Medulla oblongata (tissue), 1 donor: ENCODE measurements at regions not wholly inside any gene's neighbourhood (a gene's known extent, or its start where the extent isn't known, plus 50 kb on each side); places are given as distances from the start of the nearest gene placed in this dataset.
"Not testable (repeated sequence)": the region's sequence is repeated elsewhere in the genome, so short reads cannot be mapped to it uniquely, and the experiment has no call there.

ENCODE experiments used
- DNase-seq: peaks from one replicate; pipeline ENCODE4 v3.0.0-alpha.2; 2015; ENCODE audit errors: extremely low spot score

DNA sequence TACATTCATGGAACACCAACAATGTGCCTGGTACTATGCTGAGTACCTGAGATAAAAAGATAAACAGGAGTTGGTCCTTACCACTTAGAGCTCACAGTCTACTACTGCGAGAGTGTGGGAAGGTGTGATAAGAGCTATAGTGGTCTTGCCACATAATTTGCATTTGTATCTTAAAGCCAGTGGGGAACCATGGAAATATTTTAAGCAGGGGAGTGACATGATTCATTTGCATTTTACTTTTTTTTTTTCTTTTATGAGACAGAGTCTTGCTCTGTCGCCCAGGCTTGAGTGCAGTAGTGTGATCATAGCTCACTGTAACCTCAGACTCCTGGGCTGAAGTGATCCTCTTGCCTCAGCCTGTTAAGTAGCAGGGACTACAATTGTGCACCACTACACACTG lies 53.6 kb downstream of the SRGAP2 start:
- not testable (repeated sequence) for DNase-seq

DNA sequence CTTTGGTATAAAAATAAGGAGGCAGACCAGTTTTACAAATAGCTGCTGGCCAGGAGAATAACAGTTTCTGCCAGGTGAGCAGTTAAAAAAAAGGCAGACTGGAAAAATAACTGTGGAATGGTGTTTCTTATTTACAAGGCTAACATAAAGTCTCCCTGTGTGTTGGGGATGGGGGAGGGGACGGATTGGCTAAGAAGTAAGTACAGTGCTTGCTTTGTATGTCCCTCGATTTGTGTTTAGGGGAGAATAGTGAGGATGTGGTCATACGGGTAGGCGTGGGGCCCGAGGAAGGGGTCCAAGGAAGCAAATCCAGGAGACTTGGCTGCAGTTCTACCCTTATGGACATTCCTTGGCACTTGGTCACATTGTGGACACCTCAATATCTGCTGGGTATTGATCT lies 58.1 kb downstream of the SRGAP2 start:
- DNase-seq, result not testable (repeated sequence)

DNA sequence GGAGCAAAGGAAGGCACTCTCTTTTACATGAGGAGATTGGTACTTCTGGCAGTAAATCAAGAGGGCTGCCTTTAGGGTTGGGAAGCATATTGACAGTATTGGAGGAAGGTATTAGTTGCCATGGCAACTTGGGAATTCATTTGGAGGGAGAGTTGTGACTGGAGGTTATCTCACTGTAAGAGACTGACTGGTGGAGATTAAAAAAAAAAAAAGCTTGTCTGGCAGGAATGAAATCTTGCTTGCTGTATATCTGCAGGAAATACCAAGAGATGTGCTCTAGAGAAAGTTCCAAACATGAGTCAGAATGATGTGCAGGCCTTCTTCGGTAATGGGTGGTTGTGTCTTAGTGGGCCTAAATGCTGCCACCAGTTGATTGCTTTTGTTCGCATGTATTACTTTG lies 59.1 kb downstream of the SRGAP2 start:
- DNase-seq, result not testable (repeated sequence)

DNA sequence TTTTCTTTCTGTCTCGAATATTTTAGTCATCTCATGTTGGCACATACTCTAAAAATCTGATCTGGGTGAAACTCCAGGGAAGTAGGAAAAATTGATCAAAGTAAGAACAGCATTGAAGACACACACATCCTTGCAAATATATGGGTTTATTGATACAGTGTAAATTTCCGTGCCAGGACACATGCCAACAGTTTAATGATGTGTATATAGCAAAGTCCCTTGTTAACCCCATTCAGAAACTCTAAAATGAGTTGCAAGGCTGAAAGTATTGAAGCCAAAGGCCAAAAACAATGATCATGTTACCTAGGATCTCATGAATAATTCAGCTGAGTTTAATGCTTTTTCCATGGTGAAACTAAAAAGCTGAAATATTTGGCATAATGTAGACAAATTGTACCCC lies 61.6 kb downstream of the SRGAP2 start:
- DNase-seq, result not testable (repeated sequence)

DNA sequence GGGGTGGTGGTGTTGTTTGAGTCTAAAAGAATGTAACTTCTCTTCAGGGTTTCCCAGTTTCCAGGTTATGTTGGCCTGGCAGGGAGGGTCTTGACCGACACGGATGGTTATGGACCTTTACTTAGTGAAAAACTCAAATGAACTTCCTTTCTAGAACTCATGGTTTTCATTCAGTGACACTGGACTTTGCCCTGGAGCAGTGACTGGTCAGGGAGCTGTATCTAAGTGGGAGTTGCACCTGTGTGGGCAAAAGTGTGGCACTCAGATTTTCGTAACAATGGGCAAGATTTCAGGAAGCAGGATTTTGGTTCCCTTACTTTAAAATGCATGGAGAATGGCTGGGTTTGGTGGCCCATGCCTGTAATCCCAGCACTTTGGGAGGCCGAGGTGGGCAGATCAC lies 67.8 kb downstream of the SRGAP2 start:
- not testable (repeated sequence) for DNase-seq

DNA sequence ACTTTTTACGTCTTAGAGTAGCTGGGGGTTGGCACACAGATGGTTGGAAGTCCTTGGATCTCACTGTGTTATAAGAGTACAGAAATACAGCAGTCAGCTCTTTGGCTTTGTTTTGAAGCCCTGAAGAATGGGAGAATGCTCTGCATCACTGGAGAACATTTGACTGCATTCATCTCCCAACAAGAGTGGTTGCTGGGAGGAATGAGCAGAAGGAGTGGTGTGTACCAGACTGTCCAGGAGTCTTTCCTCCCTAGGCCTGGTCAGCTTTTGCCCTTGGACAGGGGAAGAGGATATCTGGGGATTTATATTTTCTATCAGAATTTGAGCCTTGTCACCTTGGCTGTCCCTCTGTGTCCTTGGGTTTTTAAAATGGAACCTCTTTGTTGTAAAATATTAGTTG lies 69.8 kb downstream of the SRGAP2 start:
- DNase-seq, result peak; percentile 2

DNA sequence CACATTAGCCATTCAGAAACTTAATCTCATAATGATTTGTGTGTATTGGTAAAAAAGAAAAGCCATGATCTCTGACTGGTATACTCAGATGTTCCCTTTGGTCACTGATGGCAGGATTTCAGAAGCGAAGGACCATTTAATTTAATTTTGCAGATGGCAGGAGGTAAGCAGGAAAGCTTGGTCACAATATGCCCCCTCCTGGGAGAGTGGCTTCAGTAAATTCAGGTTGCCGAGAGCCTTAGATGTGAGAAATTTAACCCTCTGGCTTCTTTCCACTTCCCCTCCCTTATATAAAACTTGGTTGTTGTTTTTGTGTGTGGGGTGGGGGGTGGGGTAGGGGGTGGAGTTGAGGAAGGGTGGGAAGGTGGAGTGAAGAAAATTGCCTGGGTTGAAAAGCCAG lies 72.8 kb downstream of the SRGAP2 start:
- not testable (repeated sequence) for DNase-seq

DNA sequence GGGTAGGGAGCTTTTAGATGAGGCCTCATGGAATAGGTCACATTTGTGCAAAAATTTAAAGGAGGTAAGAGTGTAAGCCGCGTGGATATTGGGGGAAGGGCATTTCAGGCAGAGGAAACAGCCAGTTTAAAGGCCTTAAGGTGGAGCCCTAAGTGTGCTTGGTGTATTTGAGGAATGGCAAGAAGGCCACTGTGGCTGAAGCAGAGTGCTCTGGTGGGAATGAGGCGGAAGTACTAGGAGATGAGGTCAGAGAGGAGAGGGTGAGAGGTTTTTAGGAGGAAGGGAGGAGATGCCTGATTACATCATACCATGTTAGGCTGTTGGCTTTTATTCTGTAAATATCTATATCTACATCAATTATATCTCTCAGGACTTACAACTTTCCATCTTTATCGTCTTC lies 75.3 kb downstream of the SRGAP2 start:
- DNase-seq, result peak; percentile 16

DNA sequence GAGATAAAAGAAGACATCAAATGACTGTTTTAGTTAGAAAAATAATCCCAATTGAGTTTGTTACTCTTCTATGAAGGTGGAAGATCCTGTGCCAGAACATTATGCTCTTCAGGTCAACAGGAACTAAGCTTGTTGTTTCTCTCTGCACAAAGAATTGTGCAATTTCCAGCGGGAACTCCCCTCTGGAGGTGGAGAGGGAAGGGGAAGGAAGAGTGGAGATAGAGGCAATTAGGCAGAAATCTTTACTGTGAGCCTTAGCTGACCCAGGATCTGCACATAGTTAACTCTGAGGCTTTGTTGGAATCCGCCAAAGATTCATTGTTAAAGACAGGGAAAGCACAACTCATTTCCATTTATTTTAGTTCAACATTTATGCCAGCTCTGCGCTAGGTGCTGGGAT lies 77.3 kb downstream of the SRGAP2 start:
- DNase-seq, result not testable (repeated sequence)

DNA sequence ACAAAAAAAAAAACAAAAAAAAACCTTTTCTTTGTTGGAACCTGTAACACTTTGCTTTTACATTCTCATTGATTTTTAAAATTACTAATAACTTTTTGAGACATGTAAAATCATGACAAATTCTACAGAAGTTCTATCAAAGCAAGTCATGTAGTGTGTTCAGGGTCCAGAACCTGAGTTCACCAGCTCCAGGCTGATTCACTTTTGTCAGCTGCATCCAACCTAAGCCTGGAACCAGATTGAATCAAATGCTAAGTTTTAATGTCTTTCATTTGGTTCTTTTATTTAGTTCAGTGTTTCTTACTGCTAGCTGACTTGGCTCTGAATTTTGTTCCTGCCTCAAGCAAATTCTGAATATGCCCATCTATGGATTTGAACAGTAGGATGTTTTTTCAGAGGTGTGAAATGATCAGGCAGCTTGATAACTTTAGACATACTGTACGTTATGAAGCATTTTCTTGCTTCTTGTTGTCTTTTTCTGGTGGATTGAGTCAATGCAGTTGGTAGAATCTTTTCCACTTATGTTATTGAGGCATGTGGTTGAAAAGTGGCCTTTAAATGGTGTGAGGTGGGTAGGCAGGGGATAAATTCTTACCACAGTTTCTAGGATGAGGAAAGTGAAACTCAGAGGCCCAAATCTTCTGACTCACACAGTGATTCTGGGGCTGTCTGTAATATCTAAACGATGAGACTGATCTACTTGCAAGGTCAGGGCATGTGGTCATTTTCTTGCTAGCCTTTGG lies 78.7 kb downstream of the SRGAP2 start:
- DNase-seq, result not testable (repeated sequence)

DNA sequence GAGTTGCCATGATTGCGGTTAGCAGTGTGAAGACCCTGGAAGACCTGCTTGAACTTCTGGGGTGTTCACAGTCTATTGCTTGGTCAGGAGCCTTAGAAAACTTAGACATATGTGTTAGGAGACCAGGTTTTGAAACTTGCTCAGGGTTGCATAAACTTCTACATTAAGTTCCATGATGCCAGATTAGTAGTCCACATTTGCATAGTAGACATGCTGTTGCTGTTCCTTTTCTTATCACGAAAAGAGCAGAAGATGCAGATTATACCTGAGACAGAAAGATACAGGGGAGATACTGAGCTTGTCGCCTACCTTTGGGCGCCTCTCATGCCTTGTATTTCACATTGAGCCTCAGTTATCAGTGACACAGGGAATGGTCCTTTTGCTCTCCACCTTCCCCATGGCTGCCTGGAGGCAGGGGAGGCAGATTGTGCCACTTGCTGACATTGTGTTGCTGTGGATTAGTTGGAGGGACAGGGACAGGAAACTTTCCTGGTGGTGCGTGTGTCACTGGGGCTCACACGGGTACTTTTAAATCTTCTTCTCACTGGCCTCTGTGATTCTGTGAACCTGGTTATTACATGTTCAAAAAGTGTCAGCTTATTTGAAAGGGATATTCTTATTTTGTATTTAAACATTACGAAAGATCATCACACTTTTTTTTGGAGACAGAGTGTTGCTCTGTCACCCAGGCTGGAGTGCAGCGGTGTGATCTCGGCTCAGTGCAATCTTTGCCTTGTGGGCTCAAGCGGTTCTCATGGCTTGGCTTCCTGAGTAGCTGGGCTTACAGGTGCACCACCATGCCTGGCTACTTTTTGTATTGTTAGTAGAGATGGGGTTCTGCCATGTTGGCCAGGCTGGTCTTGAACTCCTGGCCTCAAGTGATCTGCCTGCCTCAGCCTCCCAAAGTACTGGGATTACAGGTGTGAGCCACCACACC lies 82.0 kb downstream of the SRGAP2 start:
- DNase-seq, result not testable (repeated sequence)

DNA sequence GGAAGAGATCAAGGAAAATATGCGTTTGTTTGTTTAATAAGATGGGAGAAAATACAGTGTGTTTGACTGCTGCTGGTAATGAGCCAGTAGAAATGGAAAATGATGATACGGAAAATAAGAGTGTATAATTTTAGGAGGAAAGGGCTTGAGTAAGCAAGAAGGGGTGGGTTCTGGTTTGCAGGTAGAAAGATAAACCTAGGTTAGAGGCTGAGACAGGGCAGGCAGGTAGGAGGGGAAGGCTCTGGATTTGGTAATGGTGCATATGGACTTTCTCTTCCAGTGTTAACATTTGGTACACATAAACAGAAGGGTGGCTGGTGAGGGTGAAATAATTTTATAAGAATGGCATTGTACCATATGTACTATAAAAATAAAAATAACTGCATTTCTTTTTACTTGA lies 84.4 kb downstream of the SRGAP2 start:
- not testable (repeated sequence) for DNase-seq

DNA sequence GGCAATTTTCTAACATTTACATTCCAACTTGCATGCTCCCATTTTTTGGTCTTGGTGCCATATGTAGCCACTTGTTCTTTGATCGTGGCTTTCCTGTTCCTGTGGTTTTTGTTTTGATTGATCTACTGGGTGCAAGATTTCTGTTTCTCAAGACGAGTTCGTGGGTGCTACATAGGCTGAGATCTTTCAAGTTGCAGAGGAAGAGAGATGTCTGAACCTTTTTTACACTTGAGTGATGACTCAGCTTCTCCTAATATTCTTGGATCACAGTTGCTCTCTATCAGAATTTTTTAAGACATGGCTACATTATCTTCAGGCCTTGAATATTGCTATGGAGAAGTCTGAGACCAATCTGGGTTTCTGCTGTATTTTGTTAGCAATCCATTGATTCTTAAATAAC lies 85.1 kb downstream of the SRGAP2 start:
- not testable (repeated sequence) for DNase-seq

DNA sequence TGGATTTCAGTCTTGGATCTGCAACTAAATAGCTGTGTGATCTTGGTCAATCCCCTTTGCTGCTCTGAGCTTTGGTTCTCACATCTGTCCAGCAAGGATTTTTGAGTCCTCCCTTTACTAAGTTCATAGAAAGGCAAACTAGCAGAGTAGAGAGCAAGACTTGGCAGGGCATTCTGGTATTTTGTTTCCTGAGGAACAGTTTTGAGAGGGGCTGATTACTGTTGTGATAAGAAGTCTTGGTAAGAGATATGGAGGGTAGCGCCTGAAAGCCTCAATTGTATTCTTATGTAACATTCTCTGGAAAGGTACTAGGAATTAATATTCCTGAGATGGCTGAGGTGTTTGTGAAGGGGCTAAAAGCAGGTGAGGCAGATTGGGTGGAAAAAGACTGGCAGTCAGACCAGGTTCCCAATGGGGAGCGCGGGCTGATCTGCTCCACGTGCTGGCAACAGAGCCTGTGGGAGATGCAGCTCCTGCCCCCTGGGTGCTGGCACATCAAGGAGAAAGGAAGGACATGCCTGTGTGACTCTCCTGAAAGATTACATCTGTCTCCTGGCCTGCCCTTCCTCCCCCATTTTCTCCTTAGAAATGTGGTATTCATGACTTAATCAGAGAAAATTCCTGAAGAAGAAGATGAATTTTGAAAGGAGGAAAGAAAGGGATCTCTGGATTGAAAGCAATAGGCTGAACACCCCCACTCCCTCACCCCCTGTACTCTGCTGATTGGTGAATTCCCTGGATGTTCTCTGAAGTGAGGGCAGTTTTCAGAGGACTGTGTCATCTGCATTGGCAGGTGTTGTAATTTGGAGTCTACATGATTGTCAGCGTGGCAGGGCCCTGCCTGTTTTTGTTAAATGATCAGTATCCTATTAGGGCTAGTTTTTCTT lies 94.0 kb downstream of the SRGAP2 start:
- DNase-seq, result not testable (repeated sequence)

DNA sequence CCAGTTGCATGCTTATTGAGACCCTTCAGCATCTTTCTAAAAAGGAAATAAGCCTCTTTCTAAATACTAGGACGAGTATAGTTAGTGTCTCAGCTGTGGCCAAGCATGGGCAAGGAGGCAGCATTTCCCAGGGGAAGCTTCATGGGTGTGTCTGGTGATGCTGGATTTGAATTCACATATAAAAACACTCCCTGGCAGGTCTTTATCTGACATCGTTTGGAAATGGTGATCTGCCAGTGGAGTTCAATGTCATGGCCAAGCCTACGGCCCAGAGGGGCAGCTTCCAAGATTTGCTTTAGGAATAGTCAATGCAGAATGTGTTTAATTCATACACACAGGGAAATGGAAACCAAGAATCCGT lies 94.7 kb downstream of the SRGAP2 start:
- DNase-seq, result not testable (repeated sequence)

DNA sequence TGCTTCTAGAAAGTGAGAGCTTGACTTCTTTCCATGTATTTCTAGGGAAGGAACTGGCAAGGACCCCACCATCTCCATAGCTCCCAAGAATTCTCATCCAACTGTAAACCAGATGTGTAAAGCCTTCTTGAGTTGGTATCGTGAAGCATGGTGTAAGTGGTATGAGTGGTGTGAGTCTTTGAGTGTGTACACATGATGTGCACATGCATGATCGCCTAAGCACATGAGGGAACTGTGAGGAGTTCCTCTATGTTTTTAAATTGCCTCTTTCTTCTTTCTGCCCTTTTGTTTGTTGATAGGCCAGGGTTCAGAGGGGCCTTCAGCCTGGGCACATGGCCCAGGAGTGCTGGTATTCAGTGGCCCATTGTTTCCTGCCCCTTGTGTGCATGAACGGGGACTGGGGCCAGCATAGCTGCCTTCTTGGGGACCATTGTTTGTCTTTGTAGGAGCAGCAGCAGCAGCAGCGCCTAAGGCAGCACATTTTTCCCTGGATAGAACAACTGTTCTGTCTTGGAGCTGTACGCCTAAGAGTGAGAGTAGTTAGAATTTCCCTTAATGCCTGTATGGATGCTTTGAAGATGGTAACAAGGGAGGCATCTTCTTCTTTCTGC lies 95.9 kb downstream of the SRGAP2 start:
- not testable (repeated sequence) for DNase-seq

DNA sequence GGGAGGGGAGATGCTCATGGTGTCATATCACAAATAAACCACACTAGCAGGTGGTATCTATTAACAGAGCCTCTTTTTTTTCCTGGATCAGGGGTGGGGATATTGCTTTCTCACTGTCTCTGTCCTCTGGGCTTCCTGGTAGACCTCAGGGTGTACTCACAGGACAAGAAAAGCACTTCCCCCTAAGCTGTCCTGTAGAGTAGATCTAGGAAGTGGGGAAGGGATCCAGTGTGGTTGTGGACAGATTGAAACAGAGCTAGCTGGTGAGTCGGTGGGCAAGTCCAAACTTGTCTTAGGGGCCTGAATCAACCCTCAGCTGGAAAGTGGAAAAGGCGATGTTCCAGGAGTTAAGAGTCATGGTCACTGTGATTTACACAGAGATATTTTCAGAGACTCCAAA lies 96.6 kb downstream of the SRGAP2 start:
- DNase-seq, result not testable (repeated sequence)

DNA sequence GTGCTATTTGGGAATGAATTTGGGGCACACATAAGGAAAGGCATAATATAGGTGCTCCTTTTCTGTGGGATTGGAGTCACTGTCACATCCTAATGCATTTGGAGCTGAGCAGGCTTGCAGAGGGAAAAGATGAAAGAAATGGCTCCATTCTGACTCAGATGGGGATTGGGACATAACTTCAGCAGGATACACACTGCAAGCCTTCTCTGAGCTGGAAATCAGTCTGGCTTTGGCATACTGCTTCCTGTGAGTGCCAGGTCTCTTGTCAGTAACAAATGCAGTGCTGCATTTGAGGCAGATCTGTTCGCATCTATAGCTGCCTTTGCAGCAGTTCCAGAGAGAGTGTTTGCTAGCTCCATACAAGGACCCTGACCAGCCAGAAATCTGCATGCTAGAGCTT lies 98.7 kb downstream of the SRGAP2 start:
- DNase-seq, result not testable (repeated sequence)

DNA sequence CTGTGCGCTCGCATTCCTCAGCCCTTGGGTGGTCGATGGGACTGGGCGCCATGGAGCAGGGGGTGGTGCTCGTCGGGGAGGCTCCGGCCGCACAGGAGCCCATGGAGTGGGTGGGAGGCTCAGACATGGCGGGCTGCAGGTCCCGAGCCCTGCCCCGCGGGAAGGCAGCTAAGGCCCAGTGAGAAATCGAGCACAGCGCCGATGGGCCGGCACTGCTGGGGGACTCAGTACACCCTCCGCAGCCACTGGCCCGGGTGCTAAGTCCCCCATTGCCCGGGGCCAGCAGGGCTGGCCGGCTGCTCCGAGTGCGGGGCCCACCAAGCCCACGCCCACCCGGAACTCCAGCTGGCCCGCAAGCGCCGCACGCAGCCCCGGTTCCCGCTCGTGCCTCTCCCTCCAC lies 104.1 kb downstream of the SRGAP2 start:
- DNase-seq, result not testable (repeated sequence)

DNA sequence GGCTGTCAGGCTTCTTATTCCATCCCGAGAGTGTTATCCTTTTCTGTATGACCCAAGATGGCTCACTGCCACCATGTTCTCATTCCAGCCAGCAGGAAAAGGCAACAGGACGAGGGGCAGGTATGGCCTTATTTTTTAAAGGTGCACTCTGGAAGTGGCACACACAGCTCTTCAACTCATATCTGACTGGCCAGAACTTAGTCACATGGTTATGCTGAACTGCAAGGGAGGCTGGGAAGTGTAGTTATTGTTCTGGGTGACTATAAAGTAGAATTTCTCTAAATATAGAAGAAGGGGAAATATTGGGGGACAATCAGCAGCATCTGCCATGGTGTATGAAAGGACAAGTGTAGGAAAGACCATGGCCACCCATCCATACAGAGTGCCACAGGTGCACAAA lies 107.6 kb downstream of the SRGAP2 start:
- DNase-seq, result not testable (repeated sequence)

DNA sequence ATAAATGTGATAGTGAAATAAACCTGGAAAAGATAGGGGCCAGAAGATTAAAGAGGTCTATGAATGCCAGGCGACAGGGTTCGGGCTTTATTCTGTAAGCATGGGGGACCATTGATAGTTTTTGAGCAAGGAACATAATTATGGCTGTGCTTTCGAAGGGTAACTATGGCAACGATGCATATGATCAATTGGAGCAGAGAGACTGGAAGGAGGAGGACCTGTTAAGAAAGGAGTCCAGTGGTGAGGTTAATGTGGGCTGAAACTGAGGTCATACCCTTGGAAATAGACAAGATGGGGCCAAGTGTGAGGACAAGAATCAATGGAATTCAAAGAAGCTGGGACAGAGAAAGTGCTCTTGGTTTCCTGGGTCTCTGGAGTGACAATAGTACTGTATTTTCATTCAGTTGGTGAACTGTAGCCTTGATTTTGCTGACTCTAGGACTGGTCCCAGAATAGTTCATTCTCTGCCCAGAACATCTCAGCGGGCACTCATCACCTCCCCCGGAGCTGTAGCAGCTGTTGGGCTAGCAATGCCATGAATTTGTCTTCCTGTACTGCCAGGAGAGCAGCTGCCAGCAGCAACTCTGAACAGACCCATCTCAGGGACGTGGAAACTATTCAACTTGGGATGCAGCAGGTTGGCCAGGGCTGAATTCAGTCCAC lies 108.4 kb downstream of the SRGAP2 start:
- DNase-seq, result peak; percentile 25
